Ishikawa (cell line): ENCODE measurements at regions not wholly inside any gene's neighbourhood (a gene's known extent, or its start where the extent isn't known, plus 50 kb on each side); places are given as distances from the start of the nearest gene placed in this dataset.

Experiments
- CEBPB ChIP-seq: IDR thresholded peaks from 2 replicates; pipeline ENCODE4 v1.6.1; 2012
- CREB1 ChIP-seq: IDR thresholded peaks from 2 replicates; pipeline ENCODE4 v1.6.1; 2012; ENCODE audit warnings: low read depth
- EP300 ChIP-seq: IDR thresholded peaks from 2 replicates; pipeline ENCODE4 v1.6.1; 2012; ENCODE audit warnings: borderline replicate concordance
- REST ChIP-seq: IDR thresholded peaks from 2 replicates; pipeline ENCODE4 v1.6.1; 2012; ENCODE audit warnings: low read depth, mild to moderate bottlenecking
- TEAD4 ChIP-seq: IDR thresholded peaks from 2 replicates; pipeline ENCODE4 v1.6.1; 2012
- TF ChIP-seq, protein P1 (sequence below): IDR thresholded peaks from 2 replicates; pipeline ENCODE4 v1.6.1; 2012

DNA sequence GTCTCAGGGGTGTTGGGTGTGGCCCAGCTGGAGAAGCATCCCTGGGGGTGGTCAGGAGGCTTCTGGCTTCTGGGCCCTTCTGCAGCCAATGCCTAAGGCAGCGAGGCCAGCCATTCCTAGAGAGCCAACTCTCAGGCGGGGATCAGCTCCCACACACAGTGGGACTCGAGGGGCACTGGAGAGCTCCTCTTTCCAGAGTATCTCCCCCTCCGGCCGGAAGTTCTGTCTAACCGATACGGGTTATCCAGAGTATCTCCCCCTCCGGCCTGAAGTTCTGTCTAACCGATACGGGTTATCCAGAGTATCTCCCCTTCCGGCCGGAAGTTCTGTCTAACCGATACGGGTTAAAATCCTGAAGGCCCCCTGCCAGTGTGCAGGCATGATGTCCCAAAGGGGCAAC lies 71.2 kb upstream of the B3GAT1 start:
- TF ChIP-seq CREB1 (no peak), REST (no peak), EP300 (no peak), TEAD4 (no peak), CEBPB (no peak)
- TF ChIP-seq, protein P1, sequence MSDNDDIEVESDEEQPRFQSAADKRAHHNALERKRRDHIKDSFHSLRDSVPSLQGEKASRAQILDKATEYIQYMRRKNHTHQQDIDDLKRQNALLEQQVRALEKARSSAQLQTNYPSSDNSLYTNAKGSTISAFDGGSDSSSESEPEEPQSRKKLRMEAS, result no peak
